K562 (cell line): ENCODE measurements at regions not wholly inside any gene's neighbourhood (a gene's known extent, or its start where the extent isn't known, plus 50 kb on each side); places are given as distances from the start of the nearest gene placed in this dataset.

Experiments
- ATF2 ChIP-seq: sonication (generic); formaldehyde crosslinking; IDR thresholded peaks from 2 replicates; pipeline ENCODE4 v1.8.1; 2022; ENCODE audit warnings: missing genetic modification reagents
- CBX8 ChIP-seq: fragments of 200-600 bp; sonication (generic); IDR thresholded peaks from 2 replicates; pipeline ENCODE4 v1.6.1; 2012; ENCODE audit warnings: borderline replicate concordance, mixed run types, low read depth, mild to moderate bottlenecking, moderate library complexity, mixed read lengths, low read length, control low read depth, inconsistent platforms; ENCODE audit not compliant: poor library complexity, severe bottlenecking; ENCODE audit errors: extremely low read depth
- CTCF ChIP-seq, 3 experiments: IDR thresholded peaks in 2 of 3; conservative IDR thresholded peaks in 1 of 3; 2 replicates each; pipeline ENCODE4 v1.5.1; 2011 to 2012; ENCODE audit warnings: low read length in 3 of 3, mild to moderate bottlenecking in 3 of 3, control low read depth in 2 of 3, improper control_type of control experiment in 1 of 3, inconsistent platforms in 1 of 3, low read depth in 1 of 3, mixed read lengths in 1 of 3, moderate library complexity in 1 of 3; ENCODE audit not compliant: insufficient read depth in 2 of 3
- E2F1 ChIP-seq: sonication (generic); formaldehyde crosslinking; IDR thresholded peaks from 2 replicates; pipeline ENCODE4 v1.8.1; 2023; ENCODE audit warnings: mild to moderate bottlenecking, missing genetic modification reagents, moderate library complexity
- GABPA ChIP-seq: fragments of 200-800 bp; sonication (Bioruptor generic); conservative IDR thresholded peaks from 2 replicates; pipeline ENCODE4 v1.6.1; 2016; ENCODE audit warnings: low read depth, missing genetic modification characterization, missing compliant biosample characterization
- MAX ChIP-seq: sonication (generic); formaldehyde crosslinking; IDR thresholded peaks from 2 replicates; pipeline ENCODE4 v1.9.0; 2022; ENCODE audit warnings: mild to moderate bottlenecking, missing genetic modification reagents
- MLLT1 ChIP-seq, 2 experiments: fragments of 450-650 bp; IDR thresholded peaks; 2 replicates each; pipeline ENCODE4 v1.6.1; 2016
- MXD1 ChIP-seq: fragments of 250-450 bp; sonication (Bioruptor Pico); IDR thresholded peaks from 2 replicates; pipeline ENCODE4 v1.8.0; 2021; ENCODE audit warnings: borderline replicate concordance, mild to moderate bottlenecking, moderate library complexity; ENCODE audit not compliant: poor library complexity, severe bottlenecking
- PRPF4 ChIP-seq: fragments of 200-400 bp; formaldehyde crosslinking; IDR thresholded peaks from one replicate; pipeline ENCODE4 v1.6.1; 2017; ENCODE audit warnings: low read length, low read depth, mild to moderate bottlenecking; ENCODE audit not compliant: insufficient read depth, poor library complexity, severe bottlenecking
- TBP ChIP-seq: optimal IDR thresholded peaks from 2 replicates; pipeline ENCODE3; 2011; ENCODE audit warnings: low read depth, low read length, improper control_type of control experiment
- ZNF717 ChIP-seq: fragments of 250-450 bp; sonication (Bioruptor Pico); IDR thresholded peaks from 2 replicates; pipeline ENCODE4 v1.5.0; 2021

- TF ChIP-seq MLLT1 (IDR thresholded peaks at IDR 0.05): no peak
- no peak for TF ChIP-seq MXD1 (CRISPR knock-in tag)
- TF ChIP-seq TBP: no peak
- TF ChIP-seq CBX8: no peak
- no peak for TF ChIP-seq MAX (CRISPR knock-in tag)
- no peak for TF ChIP-seq CTCF (IDR thresholded peaks at IDR 0.05 in 2 of 3, conservative IDR thresholded peaks at IDR 0.05 in 1 of 3; ENCODE audit: insufficient read depth in 2 of 3, low read depth in 1 of 3, low read length in 3 of 3)
- no peak for TF ChIP-seq PRPF4
- no peak for TF ChIP-seq ZNF717 (CRISPR knock-in tag)
- TF ChIP-seq E2F1 (CRISPR knock-in tag): no peak
- TF ChIP-seq ATF2 (CRISPR knock-in tag): no peak
- no peak for TF ChIP-seq GABPA
Measured at GRCh38 chr3:86234506-86235254, 756.3 kb downstream of the VGLL3 start.
